ENCODE measurements at regions not wholly inside any gene's neighbourhood (a gene's known extent, or its start where the extent isn't known, plus 50 kb on each side); places are given as distances from the start of the nearest gene placed in this dataset.

DNA sequence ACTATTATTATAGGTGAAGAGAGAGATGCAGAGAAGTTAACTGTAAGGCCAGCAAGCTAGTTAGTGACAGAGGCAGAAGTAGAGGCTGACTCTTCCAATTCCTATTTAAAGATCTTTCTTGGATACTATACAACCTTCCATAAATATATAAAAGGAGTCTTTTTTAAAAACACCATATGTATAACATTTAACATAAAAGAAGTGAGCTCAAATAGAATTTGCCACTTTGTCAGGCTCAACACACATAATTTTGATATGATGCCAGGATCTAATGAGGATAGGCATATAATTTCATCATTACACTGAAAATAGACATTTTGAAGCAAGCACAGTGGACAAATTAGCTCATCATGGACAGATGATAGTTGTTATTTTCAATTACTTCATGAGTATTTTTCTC lies 64.1 kb upstream of the MPPED2 start:
- H3K27me3 ChIP-seq: no peaks in the 10 kb centered on the region
- no peaks in the 10 kb centered on the region for H3K4me1 ChIP-seq
- no peak for DNase-seq (ENCODE audit: extremely low spot score)
- no peak for TF ChIP-seq EP300 (IDR thresholded peaks at IDR 0.05)
- no peak for TF ChIP-seq POLR2AphosphoS5 (IDR thresholded peaks at IDR 0.05)
- TF ChIP-seq, protein P1, sequence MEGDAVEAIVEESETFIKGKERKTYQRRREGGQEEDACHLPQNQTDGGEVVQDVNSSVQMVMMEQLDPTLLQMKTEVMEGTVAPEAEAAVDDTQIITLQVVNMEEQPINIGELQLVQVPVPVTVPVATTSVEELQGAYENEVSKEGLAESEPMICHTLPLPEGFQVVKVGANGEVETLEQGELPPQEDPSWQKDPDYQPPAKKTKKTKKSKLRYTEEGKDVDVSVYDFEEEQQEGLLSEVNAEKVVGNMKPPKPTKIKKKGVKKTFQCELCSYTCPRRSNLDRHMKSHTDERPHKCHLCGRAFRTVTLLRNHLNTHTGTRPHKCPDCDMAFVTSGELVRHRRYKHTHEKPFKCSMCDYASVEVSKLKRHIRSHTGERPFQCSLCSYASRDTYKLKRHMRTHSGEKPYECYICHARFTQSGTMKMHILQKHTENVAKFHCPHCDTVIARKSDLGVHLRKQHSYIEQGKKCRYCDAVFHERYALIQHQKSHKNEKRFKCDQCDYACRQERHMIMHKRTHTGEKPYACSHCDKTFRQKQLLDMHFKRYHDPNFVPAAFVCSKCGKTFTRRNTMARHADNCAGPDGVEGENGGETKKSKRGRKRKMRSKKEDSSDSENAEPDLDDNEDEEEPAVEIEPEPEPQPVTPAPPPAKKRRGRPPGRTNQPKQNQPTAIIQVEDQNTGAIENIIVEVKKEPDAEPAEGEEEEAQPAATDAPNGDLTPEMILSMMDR (IDR thresholded peaks at IDR 0.05): no peak
- TF ChIP-seq POLR2A (IDR thresholded peaks at IDR 0.05; ENCODE audit: low read depth): no peak
- H3K9me3 ChIP-seq: no peaks in the 10 kb centered on the region
- H3K27ac ChIP-seq (replicated peaks in 1 of 4): no peak overlapping the region
- no peak overlapping the region for H3K4me3 ChIP-seq
- no peaks in the 10 kb centered on the region for H3K36me3 ChIP-seq
- intact Hi-C loops (cut with DNase I): loop anchor here (5.0 kb wide), 1 partner anchor 303 kb away; no protein-coding TSS in a partner anchor
